Glutamatergic neuron (in vitro differentiated cells): ENCODE measurements at regions not wholly inside any gene's neighbourhood (a gene's known extent, or its start where the extent isn't known, plus 50 kb on each side); places are given as distances from the start of the nearest gene placed in this dataset.

Experiments
- DNase-seq: peaks from one replicate; pipeline ENCODE4 v3.0.0; 2022
- H3K27ac Mint-ChIP-seq: one replicate; pipeline ENCODE4 v1.8.0; 2020; ENCODE audit warnings: mild to moderate bottlenecking, mixed read lengths, inconsistent platforms; ENCODE audit not compliant: unreplicated experiment
- H3K27me3 Mint-ChIP-seq: one replicate; pipeline ENCODE4 v1.8.0; 2020; ENCODE audit warnings: mild to moderate bottlenecking, moderate library complexity, mixed read lengths, inconsistent platforms; ENCODE audit not compliant: unreplicated experiment
- H3K36me3 Mint-ChIP-seq: one replicate; pipeline ENCODE4 v1.8.0; 2020; ENCODE audit warnings: mild to moderate bottlenecking, mixed read lengths, inconsistent platforms; ENCODE audit not compliant: unreplicated experiment
- H3K4me1 Mint-ChIP-seq: one replicate; pipeline ENCODE4 v1.8.0; 2020; ENCODE audit warnings: mild to moderate bottlenecking, low read depth, mixed read lengths, inconsistent platforms; ENCODE audit not compliant: unreplicated experiment
- H3K4me3 Mint-ChIP-seq: one replicate; pipeline ENCODE4 v1.8.0; 2020; ENCODE audit warnings: mild to moderate bottlenecking, mixed read lengths, inconsistent platforms; ENCODE audit not compliant: unreplicated experiment
- H3K9me3 Mint-ChIP-seq: one replicate; pipeline ENCODE4 v1.8.0; 2020; ENCODE audit warnings: mild to moderate bottlenecking, moderate library complexity, mixed read lengths, inconsistent platforms; ENCODE audit not compliant: unreplicated experiment
- TF ChIP-seq, protein P1 (sequence below): fragments of 200-600 bp; sonication (generic); IDR thresholded peaks from one replicate; pipeline ENCODE4 v1.5.0; 2021; ENCODE audit not compliant: partially characterized antibody, unreplicated experiment

DNA sequence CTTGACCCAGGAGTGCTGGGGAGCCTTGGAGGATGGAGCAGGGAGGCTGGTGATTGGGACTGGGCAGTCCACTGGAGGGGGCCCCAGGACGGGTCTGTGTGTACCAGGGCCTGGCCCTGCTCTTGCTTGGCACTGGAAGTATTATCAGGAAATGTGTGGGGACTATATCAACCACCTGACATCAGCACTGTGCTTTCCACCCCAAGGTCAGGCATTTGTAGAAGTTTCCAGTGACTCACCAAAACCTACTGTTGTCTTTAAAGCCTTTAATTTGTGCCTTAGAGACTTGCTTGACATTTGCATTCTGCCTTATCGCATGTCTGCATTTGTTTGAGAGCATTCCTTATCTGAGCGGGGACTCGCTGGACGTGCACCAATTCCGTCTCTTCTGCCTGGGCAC, 323.1 kb downstream of the FOXL1 start:
- Mint-ChIP-seq H3K9me3 (peaks cover 2% of the 10 kb centered on the region), H3K36me3 (peaks cover 5% of the 10 kb centered on the region), H3K4me1 (no peaks in the 10 kb centered on the region), H3K27ac (no peak overlapping the region), H3K4me3 (no peak overlapping the region), H3K27me3 (peaks cover 7% of the 10 kb centered on the region)
- no peak for DNase-seq
- TF ChIP-seq, protein P1, sequence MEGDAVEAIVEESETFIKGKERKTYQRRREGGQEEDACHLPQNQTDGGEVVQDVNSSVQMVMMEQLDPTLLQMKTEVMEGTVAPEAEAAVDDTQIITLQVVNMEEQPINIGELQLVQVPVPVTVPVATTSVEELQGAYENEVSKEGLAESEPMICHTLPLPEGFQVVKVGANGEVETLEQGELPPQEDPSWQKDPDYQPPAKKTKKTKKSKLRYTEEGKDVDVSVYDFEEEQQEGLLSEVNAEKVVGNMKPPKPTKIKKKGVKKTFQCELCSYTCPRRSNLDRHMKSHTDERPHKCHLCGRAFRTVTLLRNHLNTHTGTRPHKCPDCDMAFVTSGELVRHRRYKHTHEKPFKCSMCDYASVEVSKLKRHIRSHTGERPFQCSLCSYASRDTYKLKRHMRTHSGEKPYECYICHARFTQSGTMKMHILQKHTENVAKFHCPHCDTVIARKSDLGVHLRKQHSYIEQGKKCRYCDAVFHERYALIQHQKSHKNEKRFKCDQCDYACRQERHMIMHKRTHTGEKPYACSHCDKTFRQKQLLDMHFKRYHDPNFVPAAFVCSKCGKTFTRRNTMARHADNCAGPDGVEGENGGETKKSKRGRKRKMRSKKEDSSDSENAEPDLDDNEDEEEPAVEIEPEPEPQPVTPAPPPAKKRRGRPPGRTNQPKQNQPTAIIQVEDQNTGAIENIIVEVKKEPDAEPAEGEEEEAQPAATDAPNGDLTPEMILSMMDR = no peak

DNA sequence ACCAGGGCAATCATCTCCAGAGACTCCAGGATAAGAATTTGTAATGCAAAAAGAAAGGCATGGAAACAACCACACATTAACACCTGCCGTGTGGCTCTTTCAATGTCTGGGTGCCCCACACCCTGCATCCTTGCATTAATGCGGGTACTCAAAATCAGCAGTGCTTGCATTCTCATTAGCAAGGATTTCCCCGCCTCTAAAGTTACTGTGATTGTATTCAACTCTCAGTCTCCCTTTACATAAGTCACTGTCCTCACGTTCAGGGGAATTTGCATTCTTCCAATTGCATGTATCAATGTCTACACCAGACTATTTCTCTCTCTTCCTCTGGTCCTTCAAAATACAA, 324.3 kb downstream of the FOXL1 start:
- DNase-seq = no peak
- peaks cover 2% of the 10 kb centered on the region for H3K9me3 Mint-ChIP-seq
- no peaks in the 10 kb centered on the region for H3K4me1 Mint-ChIP-seq
- peaks cover 5% of the 10 kb centered on the region for H3K27me3 Mint-ChIP-seq
- TF ChIP-seq, protein P1 = no peak
- H3K4me3 Mint-ChIP-seq = no peak overlapping the region
- no peaks in the 10 kb centered on the region for H3K36me3 Mint-ChIP-seq
- H3K27ac Mint-ChIP-seq = no peak overlapping the region

DNA sequence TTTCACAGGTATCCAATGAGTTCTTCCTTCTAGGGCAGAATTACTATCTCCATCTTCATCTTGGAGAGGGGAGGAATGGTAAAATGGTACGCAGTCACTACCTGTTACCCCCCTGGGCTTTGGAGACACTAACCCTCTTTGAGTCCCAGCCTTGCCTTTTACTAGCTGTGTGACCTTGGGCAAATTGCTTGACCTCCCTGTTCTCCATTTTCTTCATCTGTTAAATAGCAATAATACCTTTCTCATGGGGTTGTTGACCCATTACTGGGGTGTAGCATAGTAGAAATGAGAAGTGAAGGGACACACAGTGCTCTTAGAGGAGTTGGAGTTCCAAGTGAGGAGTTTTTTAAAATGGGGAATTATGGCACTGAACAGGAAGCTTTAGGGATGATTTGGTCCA, 324.7 kb downstream of the FOXL1 start:
- Mint-ChIP-seq H3K27me3 (peaks cover 5% of the 10 kb centered on the region), H3K4me3 (no peak overlapping the region), H3K4me1 (peaks cover 3% of the 10 kb centered on the region)

DNA sequence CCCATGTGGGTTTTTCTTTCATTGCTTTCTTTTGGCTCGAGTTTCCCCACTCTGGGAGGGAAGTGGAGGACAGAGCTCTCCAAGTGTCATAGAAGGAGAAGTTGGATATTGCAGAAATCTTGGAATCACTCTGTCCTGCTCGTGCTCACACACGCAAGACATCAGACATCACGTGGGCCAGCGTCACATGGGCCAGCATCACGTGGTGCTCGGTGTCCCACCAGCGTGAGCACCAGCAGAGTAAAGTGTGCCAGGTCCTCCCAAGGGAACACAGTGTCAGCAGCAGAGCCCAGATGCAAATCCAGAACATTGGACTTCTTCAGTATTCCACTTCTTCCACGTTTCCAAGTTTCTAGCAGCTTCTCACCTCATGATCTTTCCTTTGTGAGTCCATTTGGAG, 327.0 kb downstream of the FOXL1 start:
- Mint-ChIP-seq H3K4me1 (peaks cover 6% of the 10 kb centered on the region), H3K36me3 (no peaks in the 10 kb centered on the region), H3K27ac (no peak overlapping the region), H3K27me3 (peaks cover 8% of the 10 kb centered on the region), H3K9me3 (peaks cover 3% of the 10 kb centered on the region), H3K4me3 (no peak overlapping the region)
- TF ChIP-seq, protein P1 = no peak
- DNase-seq = no peak

More for the DNA sequence above, 324.7 kb downstream of the FOXL1 start:
- DNase-seq = no peak
- peaks cover 2% of the 10 kb centered on the region for H3K9me3 Mint-ChIP-seq
- H3K27ac Mint-ChIP-seq = no peak overlapping the region
- TF ChIP-seq, protein P1 = no peak
- no peaks in the 10 kb centered on the region for H3K36me3 Mint-ChIP-seq

DNA sequence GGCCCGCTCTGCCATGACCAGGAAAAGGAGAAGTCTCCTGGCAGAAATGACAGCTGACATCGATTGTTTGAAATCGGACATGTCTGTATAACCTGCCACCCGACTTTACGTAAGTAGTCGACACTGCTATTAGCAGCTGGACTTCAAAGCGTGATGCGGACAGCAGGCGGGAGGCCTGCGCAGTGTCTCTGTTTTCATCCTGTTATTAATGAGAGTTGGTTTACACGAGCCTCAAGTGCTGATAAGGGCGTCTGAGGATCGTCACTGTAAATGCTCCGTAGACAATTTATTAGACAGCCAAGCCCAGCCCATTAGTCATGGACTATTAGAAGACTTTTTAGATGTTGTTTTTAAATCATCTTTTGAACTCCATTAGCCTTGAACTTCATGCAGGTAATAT, 328.3 kb downstream of the FOXL1 start:
- Mint-ChIP-seq H3K36me3 (no peaks in the 10 kb centered on the region), H3K27ac (no peak overlapping the region), H3K4me3 (no peak overlapping the region), H3K27me3 (peaks cover 5% of the 10 kb centered on the region), H3K4me1 (peaks cover 8% of the 10 kb centered on the region), H3K9me3 (peaks cover 3% of the 10 kb centered on the region)
- no peak for DNase-seq
- TF ChIP-seq, protein P1 = no peak
